ENCODE measurements at regions not wholly inside any gene's neighbourhood (a gene's known extent, or its start where the extent isn't known, plus 50 kb on each side); places are given as distances from the start of the nearest gene placed in this dataset.

DNA sequence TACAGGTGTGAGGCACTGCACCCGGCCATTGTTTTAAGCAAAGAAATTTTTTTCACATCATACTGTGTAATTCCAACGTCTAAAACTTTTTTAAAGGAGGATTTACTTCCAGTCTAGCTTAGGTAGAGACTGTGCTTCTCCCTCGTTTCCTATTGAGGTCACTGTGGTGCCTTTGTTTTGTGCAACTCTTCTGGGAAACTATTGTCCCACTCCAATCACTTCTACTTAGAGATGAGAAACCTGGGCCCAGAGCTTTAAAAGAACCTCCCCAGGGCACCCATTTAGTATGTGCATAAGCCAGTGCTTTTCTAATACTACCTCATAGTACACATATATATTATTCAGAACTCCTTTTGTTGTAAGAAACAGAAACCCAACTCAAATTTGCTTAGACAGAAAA lies 120.0 kb upstream of the ZNF644 start:
- Histone ChIP-seq H3K9me3 (ENCODE audit: severe bottlenecking) (no peaks in the 10 kb centered on the region), H3K36me3 (no peaks in the 10 kb centered on the region), H3K27ac (no peak overlapping the region), H3K27me3 (ENCODE audit: insufficient read depth, low read depth, severe bottlenecking) (no peaks in the 10 kb centered on the region), H3K4me3 (ENCODE audit: low read depth, low read length) (no peak overlapping the region)
- DNase-seq, result no peak
- no peak for TF ChIP-seq CTCF (IDR thresholded peaks at IDR 0.05; ENCODE audit: low read depth, low read length)

DNA sequence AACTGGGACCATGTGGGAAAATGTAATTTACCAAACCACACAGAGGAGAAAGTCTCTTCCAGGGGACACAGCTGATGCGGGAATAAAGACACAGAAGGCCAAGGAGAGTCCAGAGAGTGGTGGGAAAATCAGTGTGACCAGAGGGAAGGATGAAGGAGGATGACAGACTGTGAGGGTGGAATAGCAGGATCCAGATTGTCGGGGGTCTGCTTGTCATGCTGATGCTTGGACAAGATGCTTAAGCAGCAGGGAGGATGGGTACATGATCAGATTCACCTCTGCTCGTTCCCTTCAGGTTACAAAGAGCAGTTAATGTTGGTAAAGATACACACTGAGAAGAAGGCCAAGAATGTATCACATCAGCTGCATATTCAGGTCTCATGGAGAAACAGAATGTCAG lies 117.1 kb upstream of the ZNF644 start:
- H3K4me3 ChIP-seq (ENCODE audit: low read depth, low read length), result no peak overlapping the region
- no peak for DNase-seq

GRCh38 chr1:91137173-91137852 lies 115.5 kb upstream of the ZNF644 start:
- H3K27me3 ChIP-seq (ENCODE audit: insufficient read depth, low read depth, severe bottlenecking), result no peaks in the 10 kb centered on the region
- H3K4me3 ChIP-seq (ENCODE audit: low read depth, low read length), result no peak overlapping the region
- no peak for DNase-seq
- TF ChIP-seq CTCF (IDR thresholded peaks at IDR 0.05; ENCODE audit: low read depth, low read length), result no peak
- H3K36me3 ChIP-seq, result no peaks in the 10 kb centered on the region
- H3K9me3 ChIP-seq (ENCODE audit: severe bottlenecking), result no peaks in the 10 kb centered on the region
- H3K27ac ChIP-seq, result no peak overlapping the region

More for the DNA sequence above, 117.1 kb upstream of the ZNF644 start:
- H3K27me3 ChIP-seq (ENCODE audit: insufficient read depth, low read depth, severe bottlenecking), result no peaks in the 10 kb centered on the region
- H3K36me3 ChIP-seq, result no peaks in the 10 kb centered on the region
- no peaks in the 10 kb centered on the region for H3K9me3 ChIP-seq (ENCODE audit: severe bottlenecking)
- no peak for TF ChIP-seq CTCF (IDR thresholded peaks at IDR 0.05; ENCODE audit: low read depth, low read length)
- H3K27ac ChIP-seq, result no peak overlapping the region

DNA sequence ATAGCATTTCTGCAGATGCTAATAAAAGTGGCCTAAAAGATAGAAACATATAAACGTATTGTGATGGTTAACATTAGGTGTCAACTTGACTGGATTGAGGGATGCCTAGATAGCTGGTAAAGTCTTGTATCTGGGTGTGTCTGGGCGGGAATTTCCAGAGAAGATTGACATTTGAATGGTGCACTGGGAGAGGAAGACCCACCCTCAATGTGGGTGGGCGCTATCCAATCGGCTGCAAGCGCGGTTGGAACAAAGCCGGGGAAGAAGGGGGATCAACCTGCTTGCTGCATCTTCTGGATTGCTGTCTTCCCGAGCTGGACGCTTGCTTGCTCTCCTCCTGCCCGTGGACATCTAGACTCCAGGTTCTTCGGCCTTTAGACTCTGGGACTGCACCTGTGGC lies 114.0 kb upstream of the ZNF644 start:
- Histone ChIP-seq H3K27ac (no peak overlapping the region), H3K36me3 (no peaks in the 10 kb centered on the region), H3K4me3 (ENCODE audit: low read depth, low read length) (no peak overlapping the region), H3K27me3 (ENCODE audit: insufficient read depth, low read depth, severe bottlenecking) (no peaks in the 10 kb centered on the region), H3K9me3 (ENCODE audit: severe bottlenecking) (no peaks in the 10 kb centered on the region)
- TF ChIP-seq CTCF (IDR thresholded peaks at IDR 0.05; ENCODE audit: low read depth, low read length), result no peak
- no peak for DNase-seq

DNA sequence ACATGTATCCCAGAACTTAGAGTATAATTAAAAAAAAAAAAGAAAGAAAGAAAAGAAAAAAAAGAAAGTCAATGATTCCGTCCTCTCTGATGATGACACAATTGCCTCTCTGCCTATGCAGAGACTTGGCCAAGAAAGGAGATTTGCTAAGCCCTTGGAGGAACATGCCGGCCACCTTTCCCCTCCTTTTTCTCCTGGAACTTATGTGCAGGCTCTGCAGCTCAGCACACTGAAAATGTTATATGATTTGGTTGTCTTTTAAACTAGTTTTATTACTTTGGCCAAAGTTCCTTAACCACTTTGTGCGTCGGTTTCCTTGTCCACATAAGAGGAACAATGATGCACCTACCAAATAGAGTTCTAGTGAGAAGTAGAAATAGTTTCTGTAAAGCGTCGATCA lies 111.4 kb upstream of the ZNF644 start:
- Histone ChIP-seq H3K4me3 (ENCODE audit: low read depth, low read length) (no peak overlapping the region), H3K27ac (no peak overlapping the region), H3K27me3 (ENCODE audit: insufficient read depth, low read depth, severe bottlenecking) (no peaks in the 10 kb centered on the region), H3K9me3 (ENCODE audit: severe bottlenecking) (no peaks in the 10 kb centered on the region), H3K36me3 (no peaks in the 10 kb centered on the region)
- TF ChIP-seq CTCF (IDR thresholded peaks at IDR 0.05; ENCODE audit: low read depth, low read length), result no peak
- no peak for DNase-seq
